OCI-LY7 (cell line): ENCODE measurements at regions not wholly inside any gene's neighbourhood (a gene's known extent, or its start where the extent isn't known, plus 50 kb on each side); places are given as distances from the start of the nearest gene placed in this dataset.
"Not testable (repeated sequence)": the region's sequence is repeated elsewhere in the genome, so short reads cannot be mapped to it uniquely, and the experiment has no call there.

ENCODE experiments used
- CTCF ChIP-seq: fragments of 200-600 bp; sonication (generic); conservative IDR thresholded peaks from 2 replicates; pipeline ENCODE4 v1.5.1; 2014; ENCODE audit warnings: mild to moderate bottlenecking, antibody characterized with exemption, low read length, moderate library complexity, mixed read lengths
- EZH2phosphoT487 ChIP-seq: fragments of 200-600 bp; sonication (generic); IDR thresholded peaks from 2 replicates; pipeline ENCODE4 v1.6.1; 2018; ENCODE audit warnings: low read depth, borderline replicate concordance, mild to moderate bottlenecking, mixed run types, antibody characterized with exemption, low read length, moderate library complexity, mixed read lengths

- TF ChIP-seq CTCF, EZH2phosphoT487: not testable (repeated sequence)
These were observed 163.9 kb downstream of the GJA1 start for GRCh38 chr6:121599331-121599730.
